ENCODE measurements at regions not wholly inside any gene's neighbourhood (a gene's known extent, or its start where the extent isn't known, plus 50 kb on each side); places are given as distances from the start of the nearest gene placed in this dataset.

DNA sequence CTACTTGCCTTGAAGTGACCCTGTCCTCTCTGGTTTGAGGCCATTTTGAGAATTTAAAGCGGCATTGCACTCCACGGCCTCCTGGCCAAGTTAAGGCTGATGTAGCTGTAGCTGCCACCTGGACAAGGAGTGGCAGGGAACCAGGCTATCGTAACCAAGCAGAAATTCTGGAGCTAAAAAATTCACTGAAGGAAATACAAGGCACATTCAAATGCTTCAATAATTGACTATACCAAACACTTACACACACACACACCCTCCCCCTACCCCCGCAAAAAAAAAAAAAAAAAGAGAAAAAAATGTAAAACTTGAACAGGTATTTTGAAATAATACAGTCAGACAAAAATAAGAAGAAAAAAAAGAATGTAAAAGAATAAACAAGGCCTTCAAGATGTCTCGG, 409.0 kb upstream of the SEMA3A start:
- TF ChIP-seq, protein P1, sequence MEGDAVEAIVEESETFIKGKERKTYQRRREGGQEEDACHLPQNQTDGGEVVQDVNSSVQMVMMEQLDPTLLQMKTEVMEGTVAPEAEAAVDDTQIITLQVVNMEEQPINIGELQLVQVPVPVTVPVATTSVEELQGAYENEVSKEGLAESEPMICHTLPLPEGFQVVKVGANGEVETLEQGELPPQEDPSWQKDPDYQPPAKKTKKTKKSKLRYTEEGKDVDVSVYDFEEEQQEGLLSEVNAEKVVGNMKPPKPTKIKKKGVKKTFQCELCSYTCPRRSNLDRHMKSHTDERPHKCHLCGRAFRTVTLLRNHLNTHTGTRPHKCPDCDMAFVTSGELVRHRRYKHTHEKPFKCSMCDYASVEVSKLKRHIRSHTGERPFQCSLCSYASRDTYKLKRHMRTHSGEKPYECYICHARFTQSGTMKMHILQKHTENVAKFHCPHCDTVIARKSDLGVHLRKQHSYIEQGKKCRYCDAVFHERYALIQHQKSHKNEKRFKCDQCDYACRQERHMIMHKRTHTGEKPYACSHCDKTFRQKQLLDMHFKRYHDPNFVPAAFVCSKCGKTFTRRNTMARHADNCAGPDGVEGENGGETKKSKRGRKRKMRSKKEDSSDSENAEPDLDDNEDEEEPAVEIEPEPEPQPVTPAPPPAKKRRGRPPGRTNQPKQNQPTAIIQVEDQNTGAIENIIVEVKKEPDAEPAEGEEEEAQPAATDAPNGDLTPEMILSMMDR (IDR thresholded peaks at IDR 0.05; ENCODE audit: poor library complexity): no peak
- TF ChIP-seq EZH2phosphoT487 (IDR thresholded peaks at IDR 0.05; ENCODE audit: low read depth, severe bottlenecking, unreplicated experiment) (no peak), EZH2 (IDR thresholded peaks at IDR 0.05; ENCODE audit: borderline replicate concordance) (no peak)
